ENCODE measurements at regions not wholly inside any gene's neighbourhood (a gene's known extent, or its start where the extent isn't known, plus 50 kb on each side); places are given as distances from the start of the nearest gene placed in this dataset.

DNA sequence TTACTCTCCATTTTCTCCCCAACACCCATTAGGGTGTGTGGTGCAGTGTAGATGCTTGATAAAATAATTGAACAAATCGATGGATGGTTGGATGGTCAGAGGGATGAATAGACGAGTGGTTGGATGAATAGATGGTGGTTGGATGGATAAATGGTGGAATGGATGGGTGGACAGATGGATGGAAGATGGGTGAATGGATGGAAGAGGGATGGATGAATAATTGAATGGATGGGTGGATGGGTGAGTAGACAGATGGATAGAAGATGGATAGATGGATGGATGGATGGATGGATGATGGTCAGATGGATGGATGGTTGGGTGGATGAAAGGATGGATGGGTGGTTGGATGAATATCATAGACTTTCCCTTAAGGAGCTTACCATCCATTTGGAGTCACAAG is 95.0 kb upstream of the BOD1 start:
- H3K23ac ChIP-seq (ENCODE audit: insufficient read length, low read depth, low read length), result no peak overlapping the region
- WGBS (ENCODE audit: extremely low coverage, insufficient read length, low lambda C conversion rate), result 100% methylated on average over 2 of the region's 2 CpGs
- H2AK5ac ChIP-seq (ENCODE audit: insufficient read length, low read length), result no peak overlapping the region
- no peak overlapping the region for H2AFZ ChIP-seq (ENCODE audit: low read length)
- no peak overlapping the region for H3K4me2 ChIP-seq (ENCODE audit: insufficient read depth, insufficient read length, low read length)
- H2BK15ac ChIP-seq (ENCODE audit: low read depth, low read length), result no peak overlapping the region
- H3K18ac ChIP-seq (ENCODE audit: insufficient read length, low read depth, low read length), result no peak overlapping the region
- H3K27me3 ChIP-seq (ENCODE audit: insufficient read depth, low read length), result no peaks in the 10 kb centered on the region
- Mint-ChIP-seq H3K27ac (no peak overlapping the region), H3K36me3 (ENCODE audit: insufficient read depth in 1 of 3, low read depth in 3 of 3) (peaks cover 2 to 16% (median 5%) of the 10 kb centered on the region in 3 experiments; a peak in 4 of 7 replicates), H3K4me3 (no peak overlapping the region), H3K27me3 (ENCODE audit: low read depth) (no peaks in the 10 kb centered on the region; the same call in 1 of the 2 replicates), H3K9me3 (no peaks in the 10 kb centered on the region), H3K4me1 (peaks cover 19 to 23% of the 10 kb centered on the region in 2 experiments)
- H4K91ac ChIP-seq (ENCODE audit: insufficient read length, low read depth, low read length), result no peak overlapping the region
- H3K9me3 ChIP-seq (ENCODE audit: control insufficient read depth, low read depth, low read length), result no peaks in the 10 kb centered on the region
- no peak overlapping the region for H2BK12ac ChIP-seq (ENCODE audit: insufficient read length, low read depth, low read length)
- H3K14ac ChIP-seq (ENCODE audit: insufficient read depth, low read length), result no peak overlapping the region
- H2BK120ac ChIP-seq (ENCODE audit: low read depth, low read length, poor library complexity, severe bottlenecking), result no peak overlapping the region
- no peak overlapping the region for H4K8ac ChIP-seq (replicated peaks; ENCODE audit: insufficient read length, low read depth, low read length)
- H4K20me1 ChIP-seq (ENCODE audit: control insufficient read depth, insufficient read depth, insufficient read length), result no peaks in the 10 kb centered on the region
- H3K56ac ChIP-seq (ENCODE audit: insufficient read length, low read depth, low read length), result no peak overlapping the region
- no peak for DNase-seq
- no peak overlapping the region for H2BK20ac ChIP-seq (ENCODE audit: low read depth, low read length, poor library complexity, severe bottlenecking)
- no peak overlapping the region for H3K9ac ChIP-seq (ENCODE audit: extremely low read depth, insufficient read length, low read length)
- H3T11ph ChIP-seq (ENCODE audit: low read length), result no peak overlapping the region
- no peaks in the 10 kb centered on the region for H3K79me1 ChIP-seq (ENCODE audit: insufficient read depth, low read depth, low read length, poor library complexity, severe bottlenecking)
- H3K4me1 ChIP-seq (ENCODE audit: insufficient read depth, low read length), result no peaks in the 10 kb centered on the region; the same call in 1 of the 2 replicates
- no peak overlapping the region for H3K27ac ChIP-seq (ENCODE audit: insufficient read length, low read depth, low read length)
- H3K4ac ChIP-seq (ENCODE audit: low read depth, low read length), result no peak overlapping the region
- H3K23me2 ChIP-seq (ENCODE audit: insufficient read length, low read depth, low read length, poor library complexity, severe bottlenecking), result no peaks in the 10 kb centered on the region
- no peak overlapping the region for H2BK5ac ChIP-seq (ENCODE audit: insufficient read length, low read length)
- H4K5ac ChIP-seq (ENCODE audit: insufficient read length, low read depth, low read length), result no peak overlapping the region
- TF ChIP-seq, protein P1, sequence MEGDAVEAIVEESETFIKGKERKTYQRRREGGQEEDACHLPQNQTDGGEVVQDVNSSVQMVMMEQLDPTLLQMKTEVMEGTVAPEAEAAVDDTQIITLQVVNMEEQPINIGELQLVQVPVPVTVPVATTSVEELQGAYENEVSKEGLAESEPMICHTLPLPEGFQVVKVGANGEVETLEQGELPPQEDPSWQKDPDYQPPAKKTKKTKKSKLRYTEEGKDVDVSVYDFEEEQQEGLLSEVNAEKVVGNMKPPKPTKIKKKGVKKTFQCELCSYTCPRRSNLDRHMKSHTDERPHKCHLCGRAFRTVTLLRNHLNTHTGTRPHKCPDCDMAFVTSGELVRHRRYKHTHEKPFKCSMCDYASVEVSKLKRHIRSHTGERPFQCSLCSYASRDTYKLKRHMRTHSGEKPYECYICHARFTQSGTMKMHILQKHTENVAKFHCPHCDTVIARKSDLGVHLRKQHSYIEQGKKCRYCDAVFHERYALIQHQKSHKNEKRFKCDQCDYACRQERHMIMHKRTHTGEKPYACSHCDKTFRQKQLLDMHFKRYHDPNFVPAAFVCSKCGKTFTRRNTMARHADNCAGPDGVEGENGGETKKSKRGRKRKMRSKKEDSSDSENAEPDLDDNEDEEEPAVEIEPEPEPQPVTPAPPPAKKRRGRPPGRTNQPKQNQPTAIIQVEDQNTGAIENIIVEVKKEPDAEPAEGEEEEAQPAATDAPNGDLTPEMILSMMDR (conservative IDR thresholded peaks at IDR 0.05), result no peak
- no peaks in the 10 kb centered on the region for H3K79me2 ChIP-seq (ENCODE audit: insufficient read depth, low read length)

Measured in H9 (cell line).